GM19351 (cell line): ENCODE measurements at regions not wholly inside any gene's neighbourhood (a gene's known extent, or its start where the extent isn't known, plus 50 kb on each side); places are given as distances from the start of the nearest gene placed in this dataset.

Experiments
- ATAC-seq: cut with Tn5 transposase; IDR thresholded peaks from one replicate; pipeline ENCODE4 v1.9.1; 2021; ENCODE audit warnings: mild to moderate bottlenecking, moderate library complexity; ENCODE audit not compliant: unreplicated experiment

GRCh38 chr6:97668716-97669115 is 385.7 kb upstream of the MMS22L start:
- peak; percentile 31 for ATAC-seq

- peak; percentile 98 for ATAC-seq
These were observed 386.4 kb upstream of the MMS22L start for GRCh38 chr6:97669191-97670031.

GRCh38 chr6:97674802-97675201 is 391.8 kb upstream of the MMS22L start:
- no peak for ATAC-seq

DNA sequence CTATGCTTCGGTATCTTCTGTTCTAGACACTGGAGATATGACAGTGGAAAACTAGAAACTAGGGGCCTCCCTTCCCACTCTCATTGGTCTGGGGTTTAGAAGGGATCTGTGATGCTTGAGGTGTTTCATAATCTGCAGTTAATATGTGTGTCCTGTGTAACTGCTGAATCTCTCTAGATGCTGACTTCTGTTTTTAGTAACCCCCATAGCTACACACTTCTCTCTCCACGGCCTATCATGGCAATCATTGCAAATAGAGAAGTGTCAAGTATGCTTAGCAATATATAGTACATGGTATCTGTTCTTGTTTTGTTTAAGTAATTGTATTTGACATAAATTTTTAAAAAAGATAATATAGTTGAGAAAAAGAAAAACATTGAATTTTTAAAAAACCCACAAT is 394.6 kb upstream of the MMS22L start:
- peak; percentile 47 for ATAC-seq

DNA sequence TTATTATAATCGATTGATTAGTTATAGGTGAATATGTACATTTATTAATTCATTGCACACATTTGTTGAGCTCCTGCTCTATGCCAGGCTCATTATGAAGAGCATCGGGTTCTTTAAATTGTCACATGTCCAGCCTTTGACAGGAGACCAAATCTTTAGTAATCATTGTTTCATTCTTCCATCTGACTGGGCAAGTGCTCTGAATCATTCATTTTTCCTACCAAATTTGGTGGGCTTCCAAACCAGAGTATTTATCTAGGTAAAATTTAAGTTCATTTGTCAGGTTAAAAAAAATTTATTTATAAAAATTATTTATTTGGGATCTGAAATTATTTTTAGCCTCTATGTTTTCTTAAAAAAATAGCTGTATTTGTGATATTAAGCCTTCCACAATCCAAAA is 404.9 kb upstream of the MMS22L start:
- ATAC-seq, result no peak

DNA sequence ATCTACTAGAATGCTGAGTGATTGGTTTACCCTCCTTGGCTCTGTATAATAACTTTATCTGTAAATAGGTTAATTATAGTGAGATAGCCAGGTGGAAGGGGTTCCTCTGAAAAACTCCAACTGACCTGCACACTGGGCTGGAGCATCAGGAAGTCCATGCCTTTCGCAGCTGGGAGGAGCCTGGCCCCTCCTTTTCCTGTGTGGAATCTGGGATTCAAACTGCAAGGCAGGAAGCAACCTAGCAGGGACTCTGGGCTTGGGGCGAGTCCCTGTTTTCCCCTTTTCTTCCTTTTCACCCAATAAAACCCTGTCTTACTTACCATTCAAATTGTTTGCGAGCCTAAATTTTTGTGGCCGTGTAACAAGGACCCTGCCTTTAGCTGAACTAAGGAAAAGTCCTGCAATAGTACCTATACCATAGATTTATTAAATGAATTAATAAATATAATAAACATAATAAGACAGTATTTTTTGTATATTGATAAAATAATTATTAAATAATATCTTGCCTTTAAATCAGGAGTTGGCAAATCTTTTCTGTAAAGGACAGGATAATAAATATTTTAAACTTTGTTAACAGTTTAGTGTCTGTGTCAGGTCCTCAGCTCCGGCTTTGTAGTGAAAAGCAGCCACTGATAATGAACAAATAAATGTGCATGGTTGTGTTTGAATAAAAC is 406.2 kb upstream of the MMS22L start:
- no peak for ATAC-seq

- ATAC-seq, result no peak
These were observed 414.4 kb upstream of the MMS22L start for GRCh38 chr6:97697456-97697855.

GRCh38 chr6:97701801-97702200 is 418.8 kb upstream of the MMS22L start:
- ATAC-seq, result no peak

GRCh38 chr6:97702248-97702647 is 419.2 kb upstream of the MMS22L start:
- no peak for ATAC-seq

GRCh38 chr6:97703661-97704060 is 420.6 kb upstream of the MMS22L start:
- ATAC-seq, result no peak

- ATAC-seq, result peak; percentile 46
These were observed 422.6 kb upstream of the MMS22L start for GRCh38 chr6:97705568-97705967.

- no peak for ATAC-seq
These were observed 429.7 kb upstream of the MMS22L start for GRCh38 chr6:97712751-97713150.

- no peak for ATAC-seq
These were observed 431.8 kb upstream of the MMS22L start for GRCh38 chr6:97714772-97715171.

- ATAC-seq, result no peak
These were observed 434.1 kb upstream of the MMS22L start for GRCh38 chr6:97717086-97717485.

DNA sequence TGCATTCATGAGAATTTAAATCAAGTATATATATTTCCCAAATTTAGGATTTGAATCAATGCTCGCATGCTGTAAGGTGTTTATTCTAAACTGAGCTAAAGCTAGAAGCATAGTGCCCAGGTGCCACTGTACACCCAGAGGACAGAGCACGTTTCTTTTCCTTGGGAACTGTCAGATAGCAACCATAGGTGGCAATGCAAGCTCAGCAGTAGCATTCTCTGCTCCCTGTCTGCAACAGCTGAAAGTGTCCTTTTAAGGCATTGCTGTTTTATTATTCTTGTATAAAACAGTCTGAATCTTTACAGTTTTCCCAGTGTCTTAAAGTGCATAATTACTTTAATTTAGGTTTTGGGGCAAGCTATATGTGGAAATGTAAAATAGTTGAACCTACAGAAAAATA is 443.4 kb upstream of the MMS22L start:
- ATAC-seq, result no peak

GRCh38 chr6:97732045-97732444 is 449.0 kb upstream of the MMS22L start:
- ATAC-seq, result no peak

DNA sequence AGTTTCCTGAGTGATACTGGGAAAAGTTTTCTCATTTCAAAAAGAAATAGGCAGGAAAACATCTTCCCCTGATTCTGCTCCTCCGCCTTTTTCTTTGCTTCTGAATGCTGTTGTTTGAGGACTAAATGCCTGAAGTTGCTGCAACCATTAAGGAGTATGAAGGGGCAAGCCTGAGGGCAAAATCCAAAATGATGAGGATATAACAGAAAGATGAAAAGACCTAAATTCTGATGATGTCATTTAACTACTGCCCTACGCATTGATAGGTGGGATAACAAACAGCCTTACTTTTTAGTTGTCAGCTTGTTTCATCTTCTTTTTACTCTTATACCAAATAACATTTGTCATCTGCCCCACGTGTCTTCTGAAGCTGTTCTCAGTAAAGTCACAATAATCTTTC is 474.6 kb upstream of the MMS22L start:
- ATAC-seq, result no peak

- no peak for ATAC-seq
These were observed 482.4 kb upstream of the MMS22L start for GRCh38 chr6:97765461-97765860.

DNA sequence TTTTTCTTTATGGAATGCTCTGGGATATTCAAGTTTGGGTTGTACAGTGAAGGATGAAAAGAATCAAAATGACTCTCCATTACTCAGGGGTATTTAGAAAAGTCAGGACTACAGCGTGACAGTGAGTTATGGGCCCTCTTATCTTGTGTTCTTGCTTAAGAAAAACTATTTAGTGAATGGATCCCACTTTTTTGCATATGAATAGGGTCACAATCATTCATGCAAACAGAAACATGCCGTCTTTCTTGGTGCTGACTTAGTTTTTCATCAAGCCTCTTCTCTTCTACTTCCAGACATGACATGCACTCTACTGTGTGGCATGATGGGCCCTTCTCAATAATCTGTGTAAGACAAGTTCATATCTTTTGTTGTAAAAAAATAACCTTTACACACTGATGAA is 488.4 kb upstream of the MMS22L start:
- ATAC-seq, result no peak

DNA sequence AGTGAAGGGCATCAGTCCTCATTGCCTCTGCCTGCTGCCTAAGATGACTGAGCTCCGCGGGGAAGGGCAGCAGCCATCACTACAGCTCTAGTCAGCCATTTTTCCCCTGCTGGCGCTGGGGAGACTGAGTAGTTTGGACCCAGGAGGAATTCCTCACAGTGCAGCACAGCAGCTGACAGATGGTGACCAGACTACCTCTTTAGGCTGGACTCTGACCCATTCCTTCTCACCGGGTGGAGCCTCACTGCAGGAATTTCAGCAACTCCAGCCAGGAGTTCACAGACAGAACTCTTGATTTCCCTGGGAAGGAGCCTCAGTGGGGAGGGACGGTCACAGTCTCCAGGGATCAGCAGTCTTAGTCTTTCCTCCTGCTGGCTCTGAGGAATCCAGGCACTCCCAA is 492.0 kb upstream of the MMS22L start:
- no peak for ATAC-seq

DNA sequence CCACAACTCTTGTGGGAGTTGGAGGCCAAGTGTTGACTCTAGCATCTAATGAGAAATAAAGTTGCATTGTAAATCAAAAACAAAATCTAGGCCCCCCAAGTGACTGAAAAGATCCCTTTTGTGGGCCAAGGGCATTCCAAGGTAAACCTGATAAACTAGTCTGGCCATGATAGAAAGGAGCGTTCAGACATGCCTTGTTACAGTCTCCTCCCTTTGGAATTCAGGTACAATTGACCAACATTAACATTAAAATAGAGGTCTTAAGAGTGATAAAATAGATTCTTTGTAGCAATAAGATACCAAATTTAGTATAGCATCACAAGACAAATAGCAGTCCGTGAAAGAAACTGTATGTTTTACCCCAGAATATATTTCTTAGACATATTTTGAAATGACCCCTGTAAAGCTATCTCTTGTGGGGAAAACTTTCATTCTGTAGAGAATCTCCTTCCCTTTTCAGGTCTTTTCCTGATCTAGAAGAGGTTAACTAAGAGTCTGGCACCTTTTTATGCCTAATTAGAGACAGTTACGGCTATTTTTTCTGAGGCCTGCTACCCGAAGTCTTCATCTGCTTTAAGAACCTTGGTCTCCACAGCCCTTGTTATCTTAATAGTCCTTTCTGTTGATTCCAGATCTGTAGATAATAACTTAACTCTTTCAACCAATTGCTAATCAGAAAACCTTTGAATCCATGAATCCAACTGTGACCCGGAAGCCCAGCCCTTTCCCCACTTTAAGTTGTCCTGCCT is 495.4 kb upstream of the MMS22L start:
- no peak for ATAC-seq
